HEK293 (cell line): ENCODE measurements at regions not wholly inside any gene's neighbourhood (a gene's known extent, or its start where the extent isn't known, plus 50 kb on each side); places are given as distances from the start of the nearest gene placed in this dataset.

Experiments used
- CTCF ChIA-PET: fragments of 350-600 bp; formaldehyde crosslinking; extraction: SDS; loops from one replicate; lab custom pipeline; 2021; ENCODE audit warnings: antibody characterized with exemption; lab: Yijun Ruan, JAX
- POLR2A ChIA-PET: fragments of 300-600 bp; formaldehyde crosslinking; extraction: SDS; loops from one replicate; lab custom pipeline; 2020; ENCODE audit warnings: antibody characterized with exemption, inconsistent platforms; lab: Yijun Ruan, JAX
- H3K27ac ChIP-seq: fragments of 200-500 bp; sonication (Bioruptor generic); 2 replicates; pipeline ENCODE4 v1.5.1; 2014; ENCODE audit warnings: low read depth, low read length, control low read depth, inconsistent platforms; ENCODE audit errors: extremely low read depth
- H3K36me3 ChIP-seq, 2 experiments: fragments of 200-500 bp in 1 of 2; sonication (Bioruptor generic) in 1 of 2; 1 replicate in 1 of 2; 2 replicates in 1 of 2; pipeline ENCODE4 v1.5.1; 2014 to 2017; ENCODE audit warnings: inconsistent platforms in 2 of 2, low read length in 2 of 2; ENCODE audit not compliant: control insufficient read depth in 2 of 2, insufficient read depth in 1 of 2
- H3K4me1 ChIP-seq: fragments of 200-500 bp; sonication (Bioruptor generic); 2 replicates; pipeline ENCODE4 v1.5.1; 2014; ENCODE audit warnings: mild to moderate bottlenecking, low read length, inconsistent platforms; ENCODE audit not compliant: control insufficient read depth, insufficient read depth
- H3K4me3 ChIP-seq: 2 replicates; pipeline ENCODE4 v1.5.1; 2011; ENCODE audit warnings: low read depth, mild to moderate bottlenecking, control low read depth, low read length, moderate library complexity
- H3K9me3 ChIP-seq: fragments of 200-500 bp; sonication (Bioruptor generic); 2 replicates; pipeline ENCODE4 v1.5.1; 2014; ENCODE audit warnings: low read depth, low read length, inconsistent platforms; ENCODE audit not compliant: control insufficient read depth, insufficient read depth
- EGR2 ChIP-seq: fragments of 450-650 bp; formaldehyde crosslinking; IDR thresholded peaks from 2 replicates; pipeline ENCODE4 v1.5.1; 2016; ENCODE audit warnings: low read depth, missing biosample characterization, missing genetic modification characterization
- HOXC10 ChIP-seq: sonication (generic); formaldehyde crosslinking; IDR thresholded peaks from 2 replicates; pipeline ENCODE4 v1.8.1; 2023; ENCODE audit warnings: mild to moderate bottlenecking, missing genetic modification reagents
- MEIS1 ChIP-seq: sonication (generic); formaldehyde crosslinking; IDR thresholded peaks from 2 replicates; pipeline ENCODE4 v1.8.1; 2022; ENCODE audit warnings: missing genetic modification reagents, mild to moderate bottlenecking, borderline replicate concordance
- MZF1 ChIP-seq: fragments of 450-650 bp; formaldehyde crosslinking; IDR thresholded peaks from 2 replicates; pipeline ENCODE4 v1.5.1; 2017; ENCODE audit warnings: missing biosample characterization, missing genetic modification characterization, borderline replicate concordance
- YY1 ChIP-seq: fragments of 450-650 bp; formaldehyde crosslinking; IDR thresholded peaks from 2 replicates; pipeline ENCODE4 v1.5.1; 2018; ENCODE audit warnings: missing biosample characterization, missing genetic modification characterization
- YY2 ChIP-seq: fragments of 450-650 bp; formaldehyde crosslinking; IDR thresholded peaks from 2 replicates; pipeline ENCODE4 v1.5.1; 2016; ENCODE audit warnings: missing biosample characterization, missing genetic modification characterization
- ZNF133 ChIP-seq: fragments of 450-650 bp; formaldehyde crosslinking; IDR thresholded peaks from 2 replicates; pipeline ENCODE4 v1.5.1; 2016; ENCODE audit warnings: missing biosample characterization, missing genetic modification characterization
- ZNF148 ChIP-seq: fragments of 450-650 bp; formaldehyde crosslinking; IDR thresholded peaks from 2 replicates; pipeline ENCODE4 v1.5.0; 2017; ENCODE audit warnings: missing biosample characterization, missing genetic modification characterization, borderline replicate concordance
- ZNF223 ChIP-seq: fragments of 450-650 bp; formaldehyde crosslinking; IDR thresholded peaks from 2 replicates; pipeline ENCODE4 v1.5.1; 2016; ENCODE audit warnings: missing biosample characterization, missing genetic modification characterization
- ZNF23 ChIP-seq: fragments of 450-650 bp; formaldehyde crosslinking; IDR thresholded peaks from 2 replicates; pipeline ENCODE4 v1.5.1; 2016; ENCODE audit warnings: missing biosample characterization, missing genetic modification characterization, borderline replicate concordance
- ZNF266 ChIP-seq: fragments of 450-650 bp; formaldehyde crosslinking; IDR thresholded peaks from 2 replicates; pipeline ENCODE4 v1.5.1; 2016; ENCODE audit warnings: missing biosample characterization, missing genetic modification characterization, low read depth
- ZNF513 ChIP-seq: fragments of 450-650 bp; IDR thresholded peaks from 2 replicates; pipeline ENCODE4 v1.5.1; 2018; ENCODE audit warnings: missing biosample characterization, missing genetic modification characterization
- ZNF544 ChIP-seq: fragments of 450-650 bp; formaldehyde crosslinking; IDR thresholded peaks from 2 replicates; pipeline ENCODE4 v1.5.0; 2017; ENCODE audit warnings: missing biosample characterization, missing genetic modification characterization
- ZNF549 ChIP-seq: fragments of 450-650 bp; IDR thresholded peaks from 2 replicates; pipeline ENCODE4 v1.5.1; 2018; ENCODE audit warnings: missing biosample characterization, missing genetic modification characterization, mild to moderate bottlenecking, inconsistent platforms, moderate library complexity
- ZNF600 ChIP-seq: fragments of 450-650 bp; formaldehyde crosslinking; IDR thresholded peaks from 2 replicates; pipeline ENCODE4 v1.5.1; 2016; ENCODE audit warnings: missing biosample characterization, missing genetic modification characterization
- ZNF623 ChIP-seq: fragments of 450-650 bp; formaldehyde crosslinking; IDR thresholded peaks from 2 replicates; pipeline ENCODE4 v1.5.1; 2016; ENCODE audit warnings: missing biosample characterization, missing genetic modification characterization

GRCh38 chr15:61403884-61404283 lies 174.8 kb upstream of the RORA start:
- TF ChIP-seq YY2 (tag by site-specific recombination): no peak
- TF ChIP-seq MZF1 (tag by site-specific recombination): no peak
- no peak for TF ChIP-seq ZNF133 (tag by site-specific recombination)
- no peak for TF ChIP-seq YY1 (tag by site-specific recombination)
- no peak for TF ChIP-seq ZNF23
- TF ChIP-seq ZNF549: no peak
- no peak for TF ChIP-seq HOXC10 (CRISPR knock-in tag)
- H3K36me3 ChIP-seq: no peaks in the 10 kb centered on the region
- no peak overlapping the region for H3K27ac ChIP-seq
- H3K9me3 ChIP-seq: no peaks in the 10 kb centered on the region
- ChIA-PET POLR2A (no interaction called here), CTCF (no interaction called here)
- H3K4me3 ChIP-seq: no peak overlapping the region
- H3K4me1 ChIP-seq: no peaks in the 10 kb centered on the region

- POLR2A ChIA-PET: no interaction called here
- no peaks in the 10 kb centered on the region for H3K9me3 ChIP-seq
- no peaks in the 10 kb centered on the region for H3K4me1 ChIP-seq
- H3K36me3 ChIP-seq: no peaks in the 10 kb centered on the region
- no peak overlapping the region for H3K27ac ChIP-seq
- no peak for TF ChIP-seq ZNF623 (tag by site-specific recombination)
- no peak for TF ChIP-seq ZNF544 (tag by site-specific recombination)
- no peak for TF ChIP-seq ZNF148
- TF ChIP-seq MEIS1 (CRISPR knock-in tag): no peak
- TF ChIP-seq ZNF266 (tag by site-specific recombination): no peak
- TF ChIP-seq ZNF600 (tag by site-specific recombination): no peak
- H3K4me3 ChIP-seq: no peak overlapping the region
- CTCF ChIA-PET: no interaction called here
Observed at GRCh38 chr15:61401903-61402698, 173.0 kb upstream of the RORA start.

- no peaks in the 10 kb centered on the region for H3K4me1 ChIP-seq
- H3K9me3 ChIP-seq: no peaks in the 10 kb centered on the region
- no peaks in the 10 kb centered on the region for H3K36me3 ChIP-seq
- CTCF ChIA-PET: no interaction called here
- POLR2A ChIA-PET: no interaction called here
- H3K4me3 ChIP-seq: no peak overlapping the region
- TF ChIP-seq ZNF133 (tag by site-specific recombination) (peak; percentile 63; the same call in 1 of the 2 replicates), ZNF223 (tag by site-specific recombination) (no peak), ZNF513 (peak; percentile 73), EGR2 (tag by site-specific recombination) (peak; percentile 18; the same call in 1 of the 2 replicates)
- H3K27ac ChIP-seq: no peak overlapping the region
Observed at GRCh38 chr15:61398310-61398709, 169.2 kb upstream of the RORA start.
